HG02884 (cell line): ENCODE measurements at regions not wholly inside any gene's neighbourhood (a gene's known extent, or its start where the extent isn't known, plus 50 kb on each side); places are given as distances from the start of the nearest gene placed in this dataset.

Experiments used
- ATAC-seq: cut with Tn5 transposase; IDR thresholded peaks from one replicate; pipeline ENCODE4 v1.9.1; 2021; ENCODE audit warnings: mild to moderate bottlenecking, moderate library complexity; ENCODE audit not compliant: unreplicated experiment

DNA sequence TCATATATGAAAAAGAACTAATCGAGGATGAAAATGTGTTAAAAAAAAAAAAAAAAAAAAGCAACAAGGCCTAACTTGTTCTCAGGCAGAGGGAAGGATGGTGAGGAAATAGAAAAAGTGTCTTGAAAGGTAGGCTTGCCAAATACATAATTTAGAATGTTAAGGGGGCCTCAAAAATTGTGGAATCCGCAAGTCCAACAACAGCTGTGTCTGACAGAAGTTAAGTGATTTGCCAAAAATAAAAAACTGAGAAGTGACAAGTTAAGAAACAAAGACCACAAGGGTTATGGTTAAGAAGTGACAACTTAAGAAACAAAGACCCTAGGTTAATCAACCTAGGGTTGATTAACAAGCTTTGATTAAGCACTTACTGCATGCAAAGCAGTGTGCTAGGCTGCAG is 110.6 kb downstream of the P2RY1 start:
- ATAC-seq = no peak

DNA sequence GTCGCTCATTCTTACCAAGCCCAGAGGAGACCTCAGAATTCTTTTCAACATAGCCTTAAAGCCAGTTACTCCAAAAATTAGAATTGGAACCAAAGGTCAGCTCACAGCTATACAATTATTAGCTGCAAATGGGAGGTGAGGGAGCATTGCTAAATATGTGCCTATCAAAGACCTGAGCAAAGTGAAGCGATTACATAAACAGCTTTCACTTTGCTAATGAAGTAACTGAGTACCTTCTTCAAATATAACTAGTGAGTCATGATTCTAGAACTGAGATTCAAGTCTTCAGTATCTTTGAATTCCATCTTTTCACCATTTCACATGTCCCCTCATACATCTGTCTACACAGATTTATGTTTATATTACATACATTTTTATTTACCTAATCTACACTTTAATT is 122.6 kb downstream of the P2RY1 start:
- no peak for ATAC-seq

DNA sequence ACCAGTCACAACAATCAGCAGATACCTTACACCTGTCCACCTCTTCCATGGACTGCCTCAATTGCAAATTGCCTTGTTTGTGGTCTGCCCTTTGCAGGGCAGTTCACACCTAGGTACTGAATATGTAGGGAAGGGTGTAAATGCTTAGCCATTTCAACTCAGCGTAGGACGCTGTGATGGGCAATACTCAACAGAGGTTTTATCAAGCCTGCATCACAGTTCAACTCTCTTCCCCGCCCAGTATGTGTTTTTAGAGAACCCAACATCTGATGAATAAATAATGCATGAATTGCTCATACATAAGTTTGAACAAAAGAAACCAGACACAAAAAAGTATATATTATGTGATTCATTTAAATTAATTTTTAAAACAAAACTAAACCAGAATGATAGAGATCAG is 124.4 kb downstream of the P2RY1 start:
- no peak for ATAC-seq

DNA sequence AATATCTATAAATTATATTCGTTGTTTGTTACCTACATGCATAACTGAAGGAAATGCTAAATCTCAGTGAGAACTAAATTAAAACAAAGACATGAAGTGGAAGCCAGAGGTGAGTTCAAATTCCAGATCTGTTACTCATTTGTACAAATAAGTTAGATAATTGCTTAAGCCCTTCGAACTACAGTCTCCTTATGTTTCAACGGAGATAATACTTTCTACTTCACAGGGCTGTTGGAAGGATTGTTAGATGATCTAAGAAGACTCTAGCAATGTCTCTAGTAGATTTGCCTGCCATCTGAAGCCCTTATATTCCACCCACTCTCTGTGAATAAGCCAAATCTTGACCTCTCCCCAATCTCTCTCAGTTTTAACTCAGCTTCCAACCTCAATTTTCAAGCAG is 125.8 kb downstream of the P2RY1 start:
- ATAC-seq = no peak

DNA sequence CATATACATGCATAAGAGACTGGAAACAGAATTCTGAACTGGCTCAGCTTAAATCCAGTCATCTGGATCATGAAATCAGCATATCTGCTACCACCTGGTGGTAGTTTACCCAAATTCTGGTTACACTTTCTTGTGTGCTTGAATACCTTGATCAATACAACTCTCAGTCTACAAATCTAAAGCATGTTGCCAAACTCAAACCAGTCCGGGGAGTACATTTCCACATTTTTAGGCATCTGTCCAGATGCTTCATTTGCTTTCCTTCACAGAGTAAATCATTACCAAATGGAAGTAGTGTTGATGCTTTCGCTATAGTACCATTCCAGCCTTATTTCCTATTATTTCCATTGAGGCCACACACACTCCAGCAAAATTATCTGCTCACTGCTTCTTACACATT is 126.4 kb downstream of the P2RY1 start:
- ATAC-seq = peak; percentile 74

DNA sequence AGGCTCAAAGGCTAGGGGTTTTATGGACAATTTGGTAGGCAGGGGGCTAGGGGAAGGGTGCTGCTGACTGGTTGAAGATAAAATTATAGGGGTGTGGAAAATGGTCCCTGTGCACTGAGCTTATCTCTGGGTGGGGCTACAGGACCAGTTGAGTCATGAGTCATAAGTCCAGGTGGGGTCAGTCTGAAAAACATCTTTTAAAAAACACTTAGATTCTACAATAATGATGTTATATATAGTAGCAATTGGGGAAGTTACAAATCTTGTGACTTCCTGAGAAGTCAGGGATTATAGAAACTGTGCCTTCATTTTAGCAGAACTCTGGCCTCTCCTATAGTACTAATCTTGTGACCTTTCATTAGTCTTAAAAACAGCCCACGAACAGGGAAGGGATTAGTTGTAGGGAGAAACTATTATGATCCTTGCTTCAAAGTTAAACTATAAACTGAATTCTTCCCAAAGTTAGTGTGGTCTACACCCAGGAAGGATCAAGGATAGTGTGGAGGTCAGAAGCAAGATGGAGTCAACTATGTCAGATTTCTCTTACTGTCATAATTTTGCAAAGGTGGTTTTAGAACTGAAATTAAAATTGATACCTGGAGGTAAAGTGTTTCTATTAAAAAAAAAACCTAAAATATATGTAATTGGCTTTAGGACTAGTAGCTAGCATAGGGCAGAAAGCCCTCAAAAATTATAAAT is 130.1 kb downstream of the P2RY1 start:
- ATAC-seq = no peak

DNA sequence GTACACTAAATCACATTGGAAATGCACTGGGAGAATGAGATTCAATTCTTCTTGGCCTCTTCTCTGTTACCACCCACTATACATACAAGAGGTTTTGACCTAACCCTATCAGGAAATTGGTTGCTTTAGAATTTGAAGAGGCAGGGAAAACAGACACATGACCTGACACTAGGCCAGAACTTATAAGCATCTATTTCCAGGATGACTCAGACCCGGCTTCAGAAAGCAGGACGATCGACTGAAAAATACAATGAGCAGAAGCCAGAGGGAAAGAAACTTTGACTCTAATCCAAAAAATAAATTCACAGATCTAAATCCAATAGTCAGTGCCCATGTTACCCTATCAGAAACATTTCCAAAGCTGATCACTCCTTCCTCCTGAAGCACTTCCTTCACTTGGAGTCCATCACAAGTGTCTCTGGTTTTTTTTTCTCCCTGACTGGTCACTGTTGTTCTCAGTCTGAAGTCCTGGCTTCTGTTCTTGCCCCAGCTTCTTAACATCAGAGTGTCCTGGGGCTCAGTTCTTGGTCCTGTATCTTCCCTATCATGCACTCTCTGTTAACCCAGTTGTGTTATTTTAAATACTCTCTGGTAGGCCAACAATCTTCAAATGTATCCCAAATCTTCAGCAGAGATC is 133.6 kb downstream of the P2RY1 start:
- ATAC-seq = no peak

DNA sequence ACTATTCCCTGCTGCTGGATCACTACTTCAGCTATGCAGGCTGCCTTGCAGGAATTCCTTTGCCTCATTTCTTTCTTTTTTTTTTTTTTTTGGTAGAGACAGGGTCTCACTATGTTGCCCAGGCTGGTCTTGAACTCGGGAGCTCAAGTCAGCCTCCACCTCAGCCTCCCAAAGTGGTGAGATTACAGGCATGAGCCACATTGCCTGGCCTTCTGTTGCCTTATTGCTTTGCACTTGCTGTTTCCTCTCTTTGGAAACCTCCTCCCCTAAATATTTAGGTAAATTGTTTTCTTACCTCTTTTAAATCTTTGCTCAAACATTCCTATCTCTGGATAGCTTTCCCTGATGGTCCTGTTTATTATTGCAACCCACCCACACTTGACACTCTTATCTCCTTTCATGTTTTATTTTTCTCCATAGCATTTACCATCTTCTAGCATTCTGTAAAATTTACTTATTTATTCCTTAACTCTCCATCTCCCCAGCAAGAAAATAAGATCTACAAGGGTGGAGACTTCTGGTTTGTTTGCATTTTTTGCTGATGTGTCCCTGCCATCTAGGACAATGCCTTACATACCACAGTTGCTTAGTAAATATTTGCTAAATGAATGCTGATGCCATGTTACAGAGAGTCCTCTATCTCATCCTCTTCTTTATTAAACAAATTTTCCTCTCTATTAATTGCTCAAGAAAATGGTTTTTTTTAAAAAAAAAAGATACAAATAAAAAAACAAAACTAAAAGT is 134.8 kb downstream of the P2RY1 start:
- no peak for ATAC-seq

DNA sequence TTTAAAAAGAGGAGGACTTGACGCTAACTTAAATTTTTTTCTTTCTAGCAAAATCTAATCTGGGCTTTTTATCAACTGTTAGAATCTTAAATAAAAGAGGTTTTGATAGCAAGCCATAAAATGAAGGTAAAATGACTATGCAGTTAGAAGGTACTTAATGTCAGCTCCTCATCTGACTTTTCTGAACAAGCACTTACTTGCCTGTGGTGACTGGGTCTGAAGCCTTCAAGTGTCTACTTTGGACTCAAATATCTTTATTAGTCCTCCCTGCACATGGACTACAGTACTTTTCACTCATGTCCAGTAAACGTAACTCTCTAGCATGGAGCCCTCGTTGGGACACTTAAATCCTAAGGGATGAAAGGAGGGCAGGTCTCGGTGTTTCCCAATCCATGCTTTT is 135.9 kb downstream of the P2RY1 start:
- no peak for ATAC-seq

DNA sequence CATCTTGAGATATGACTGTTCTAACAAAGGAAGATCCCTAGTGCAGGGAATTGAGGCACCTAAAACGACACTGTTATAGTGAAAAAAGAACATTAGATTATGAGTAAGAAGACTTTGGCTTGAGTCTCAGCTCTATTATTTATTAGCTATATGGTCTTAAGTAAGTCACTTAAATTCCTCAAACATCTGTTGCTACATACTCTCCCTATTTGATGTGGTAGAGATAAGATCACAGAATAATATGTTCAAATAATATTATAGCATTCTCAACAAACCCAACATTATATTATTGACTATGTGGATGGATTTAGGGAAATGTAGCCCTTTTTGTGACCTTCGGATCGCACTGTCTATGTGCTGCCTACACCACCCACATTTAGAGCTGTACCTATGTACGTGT is 136.9 kb downstream of the P2RY1 start:
- no peak for ATAC-seq

DNA sequence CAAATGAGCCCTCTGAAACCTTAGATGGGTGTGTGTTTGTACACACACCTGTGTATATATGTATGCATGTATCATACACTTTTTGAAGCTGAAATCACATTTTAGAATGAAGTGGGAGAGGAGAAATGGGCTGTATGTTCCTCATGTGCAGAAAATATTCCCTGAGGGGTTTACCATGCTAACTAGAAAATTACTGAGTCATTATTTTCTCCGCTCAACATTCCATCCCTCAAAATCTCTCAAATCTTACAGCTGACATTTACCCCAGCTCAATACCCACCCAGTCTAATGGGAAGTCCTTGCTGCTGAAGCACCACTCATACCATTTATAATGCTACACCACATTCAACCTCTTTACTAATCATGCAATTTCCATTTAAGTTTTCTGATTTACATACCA is 138.6 kb downstream of the P2RY1 start:
- no peak for ATAC-seq

DNA sequence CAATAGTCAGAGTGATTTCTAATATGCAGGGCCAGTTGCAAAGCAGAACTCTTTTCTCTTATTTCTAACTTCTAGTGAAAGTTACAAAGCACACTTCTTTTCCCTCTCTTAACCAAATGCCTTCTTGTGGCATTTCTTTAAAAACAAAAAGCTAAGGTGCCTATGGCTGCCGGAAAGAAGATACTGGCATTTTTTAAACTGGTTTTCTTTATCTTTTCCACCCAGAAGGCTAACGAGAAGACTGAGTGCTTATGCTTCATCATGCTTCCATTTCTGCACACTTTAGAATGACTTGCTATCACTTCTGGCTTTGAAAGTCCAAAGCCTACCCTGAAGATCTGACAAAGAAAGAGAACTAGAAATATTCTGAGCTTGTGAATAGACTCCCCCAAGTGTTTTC is 141.3 kb downstream of the P2RY1 start:
- ATAC-seq = no peak

DNA sequence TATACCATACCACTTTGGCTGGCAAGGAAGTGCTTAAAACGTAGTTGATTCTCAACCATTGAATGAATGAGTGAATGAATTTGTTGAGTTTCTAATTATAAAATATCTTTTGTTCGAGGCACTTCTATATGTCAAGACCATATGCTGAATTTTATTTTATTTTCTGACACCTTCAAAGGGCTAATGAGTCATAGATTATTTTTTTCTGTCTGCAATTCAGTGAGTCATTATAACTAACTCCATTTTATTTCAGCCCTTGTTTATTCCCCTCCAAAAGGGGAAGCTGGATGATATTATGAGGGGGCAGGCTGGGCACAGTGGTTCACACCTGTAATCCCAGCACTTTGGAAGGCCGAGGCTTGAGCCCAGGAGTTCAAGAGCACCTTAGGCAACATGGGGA is 142.4 kb downstream of the P2RY1 start:
- no peak for ATAC-seq

DNA sequence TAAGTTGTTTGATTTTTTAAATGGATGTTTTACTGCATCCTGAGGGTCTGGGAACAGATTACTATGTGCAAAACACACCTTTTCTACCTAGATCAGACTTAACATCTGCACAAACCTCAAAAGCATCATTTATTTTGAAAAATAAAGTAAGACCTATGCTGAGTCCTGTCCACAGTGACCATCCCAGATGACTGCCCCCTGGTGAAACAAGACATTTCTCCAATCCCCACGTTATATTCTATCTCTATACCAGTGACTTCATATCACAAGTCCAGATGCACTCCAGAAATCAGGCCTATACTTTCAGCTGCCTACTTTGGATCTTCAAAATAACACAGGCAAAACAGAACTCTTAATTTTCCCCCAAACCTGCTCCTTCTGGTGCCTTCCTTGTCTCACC is 143.2 kb downstream of the P2RY1 start:
- ATAC-seq = no peak

DNA sequence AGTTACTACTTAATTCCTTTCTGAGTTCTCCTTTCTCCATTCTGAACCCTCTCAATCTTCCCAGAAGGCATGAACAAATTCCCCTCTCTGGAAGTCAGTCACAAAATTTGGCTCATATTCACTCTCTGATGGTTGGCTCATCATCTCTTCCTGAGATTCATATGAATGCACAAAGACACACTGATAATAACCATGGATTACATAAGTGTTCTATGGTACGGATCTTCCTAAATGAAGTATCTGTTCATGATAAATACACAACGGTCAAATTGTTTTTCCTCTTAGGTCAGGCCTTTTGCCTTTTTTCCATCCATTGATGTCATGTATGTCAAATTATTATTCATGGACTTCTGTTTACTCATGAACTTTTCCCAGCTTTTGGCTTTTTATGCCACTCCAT is 162.6 kb downstream of the P2RY1 start:
- ATAC-seq = no peak

DNA sequence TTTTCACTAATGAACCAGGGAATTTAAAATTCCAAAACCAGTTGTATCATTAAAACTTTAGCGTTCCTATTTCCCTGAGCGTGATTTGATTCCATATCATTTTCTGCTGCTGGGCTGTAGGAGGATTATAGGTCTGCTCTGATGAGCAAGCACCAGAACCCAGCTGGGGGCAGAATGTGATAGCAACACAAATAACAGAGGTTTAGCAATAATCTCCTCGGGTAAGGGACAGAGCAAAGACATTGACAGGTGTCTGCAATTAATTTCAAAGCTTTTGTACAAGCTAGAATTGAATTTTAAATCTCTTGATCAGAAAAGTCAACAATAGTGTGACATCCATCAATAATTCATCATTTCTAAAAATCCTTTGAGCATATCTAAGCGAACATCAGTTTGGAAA is 163.4 kb upstream of the RAP2B start:
- no peak for ATAC-seq

DNA sequence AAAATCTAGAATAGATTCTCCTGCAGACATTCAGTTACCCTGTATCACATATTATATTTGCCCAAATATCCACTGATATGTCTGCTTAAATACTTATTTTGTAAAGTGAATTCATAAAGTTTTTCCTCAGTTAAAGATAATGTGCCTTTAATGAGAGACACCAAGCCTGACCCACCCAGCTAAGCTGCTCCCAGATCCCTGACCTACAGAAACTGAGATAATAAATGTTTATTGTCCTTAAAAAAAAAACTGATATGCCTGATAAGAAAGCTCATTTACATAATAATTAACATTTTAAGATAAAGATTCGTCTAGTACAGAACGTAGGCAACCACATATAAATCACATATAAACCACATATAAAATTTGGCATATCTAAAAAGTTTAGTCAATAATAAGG is 161.7 kb upstream of the RAP2B start:
- ATAC-seq = no peak

DNA sequence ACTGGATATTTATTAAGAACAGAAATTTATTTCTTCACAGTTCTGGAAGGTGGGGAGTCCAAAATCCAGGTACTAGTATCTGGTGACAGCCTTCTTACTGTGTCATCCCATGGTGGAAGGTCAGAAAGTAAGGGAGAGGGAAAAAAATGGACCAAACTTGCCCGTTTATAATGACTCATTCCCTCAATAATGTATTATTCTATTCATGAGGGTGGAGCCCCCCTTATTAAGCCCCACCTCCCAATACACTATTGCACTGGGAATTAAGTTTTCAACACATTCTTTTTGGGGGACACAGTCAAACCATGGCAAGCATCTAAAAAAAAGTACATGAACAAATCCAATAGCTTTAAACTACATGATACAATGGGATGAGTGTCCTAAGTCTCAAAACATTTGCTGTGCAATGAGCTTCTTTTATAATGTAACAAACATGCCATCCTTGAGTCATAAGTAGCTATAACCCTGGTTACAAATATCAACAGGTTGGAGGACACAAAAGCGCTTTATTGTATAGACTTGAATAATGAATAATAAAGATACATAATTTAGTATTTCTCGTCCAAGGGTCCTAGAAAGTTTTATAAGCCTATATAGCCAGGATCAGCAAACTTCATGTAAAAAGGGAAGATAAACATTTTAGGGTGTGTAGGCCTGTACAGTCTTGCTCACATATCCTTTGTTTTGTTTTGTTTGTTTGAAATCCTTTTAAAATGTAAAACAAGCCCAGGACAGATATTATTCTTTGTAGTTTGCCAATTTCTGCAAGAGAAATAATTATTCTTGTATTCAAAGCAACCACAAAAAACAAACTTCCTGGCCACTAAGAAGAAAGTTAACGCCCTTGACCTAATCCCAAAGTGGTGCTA is 160.6 kb upstream of the RAP2B start:
- ATAC-seq = no peak

DNA sequence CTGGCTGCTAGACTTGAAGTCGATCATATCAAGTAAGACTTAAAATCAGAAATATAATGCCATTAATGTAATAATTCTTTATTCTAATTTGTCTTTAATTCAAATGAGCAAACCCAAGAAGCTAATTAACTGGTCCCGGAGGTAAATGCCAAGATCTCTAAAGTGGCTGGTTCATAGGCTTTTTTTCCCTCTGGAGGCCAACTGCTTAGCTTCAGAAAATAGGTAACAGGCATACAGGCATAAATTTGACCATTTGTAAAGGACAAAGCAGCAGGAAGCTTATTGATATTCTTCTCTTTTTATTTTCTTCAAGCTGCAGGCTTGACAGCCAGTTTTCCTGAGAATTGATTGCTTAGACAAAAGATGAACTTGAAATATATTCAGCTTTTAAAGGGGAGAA is 158.6 kb upstream of the RAP2B start:
- no peak for ATAC-seq

DNA sequence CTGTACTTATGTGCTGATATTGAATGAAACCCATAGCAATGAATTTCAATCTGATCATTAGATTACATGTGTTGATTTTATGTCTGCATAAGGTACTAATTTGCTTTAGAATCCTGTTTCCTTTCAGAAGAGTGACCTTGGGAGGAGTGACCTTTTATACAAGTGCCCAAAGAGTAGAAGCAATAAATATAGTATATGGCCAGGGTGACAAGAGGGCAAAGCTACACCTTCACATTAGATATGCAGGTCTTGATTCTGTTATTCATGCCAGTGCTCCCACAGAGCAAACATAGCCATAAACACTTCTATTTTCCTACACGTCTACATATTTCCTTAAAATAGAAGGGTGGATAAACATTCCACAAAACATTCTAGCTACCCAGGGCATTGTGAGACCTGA is 158.2 kb upstream of the RAP2B start:
- no peak for ATAC-seq

DNA sequence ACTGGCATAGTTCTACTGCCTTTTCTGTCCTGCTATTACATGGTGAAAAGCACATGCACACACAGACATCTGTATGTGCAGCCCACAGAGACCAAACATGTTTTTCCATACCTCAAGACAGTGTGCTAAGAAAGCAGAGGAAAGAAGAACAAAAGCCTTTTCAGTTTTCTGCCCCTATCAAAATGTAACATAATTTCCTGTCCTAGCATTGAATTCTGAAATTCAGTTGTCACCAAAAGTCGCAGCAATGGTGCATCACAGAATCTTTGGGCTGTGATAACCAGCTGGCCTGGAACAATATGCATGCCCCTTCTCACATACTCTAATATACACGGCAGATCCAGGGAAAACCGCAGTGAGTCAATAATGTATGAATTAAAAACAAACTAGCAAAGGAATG is 153.8 kb upstream of the RAP2B start:
- no peak for ATAC-seq
